ENCODE measurements at regions not wholly inside any gene's neighbourhood (a gene's known extent, or its start where the extent isn't known, plus 50 kb on each side); places are given as distances from the start of the nearest gene placed in this dataset.
"Not testable (repeated sequence)": the region's sequence is repeated elsewhere in the genome, so short reads cannot be mapped to it uniquely, and the experiment has no call there.

DNA sequence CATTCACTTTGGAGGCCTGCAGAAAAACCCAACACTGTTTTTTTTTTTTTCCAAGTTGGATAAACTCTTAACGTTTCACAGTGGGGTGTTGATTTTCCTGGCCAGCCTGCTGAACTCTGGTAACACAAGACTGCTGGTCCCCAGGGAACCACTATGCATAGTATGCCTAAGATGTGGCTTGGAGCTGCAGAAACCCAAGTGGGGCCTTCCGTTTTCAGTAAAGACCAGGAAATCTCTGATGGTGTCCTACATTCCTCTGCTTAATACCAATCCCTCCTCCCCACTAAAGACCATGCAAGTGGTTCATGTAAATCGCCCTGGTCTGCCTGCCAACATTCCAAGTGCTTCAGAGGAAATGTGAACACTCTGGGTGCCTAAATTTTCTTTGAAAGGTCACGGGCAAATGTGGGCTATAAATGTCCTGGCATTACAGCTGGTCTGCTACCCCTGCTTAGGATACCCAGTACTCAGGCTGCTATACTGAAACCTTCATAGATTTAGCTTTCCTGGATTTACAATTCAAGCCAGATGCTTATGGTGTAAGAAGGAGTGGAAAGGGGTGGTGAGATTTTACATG lies 615.4 kb downstream of the MAFB start:
- DNase-seq (ENCODE audit: low spot score) = no peak

DNA sequence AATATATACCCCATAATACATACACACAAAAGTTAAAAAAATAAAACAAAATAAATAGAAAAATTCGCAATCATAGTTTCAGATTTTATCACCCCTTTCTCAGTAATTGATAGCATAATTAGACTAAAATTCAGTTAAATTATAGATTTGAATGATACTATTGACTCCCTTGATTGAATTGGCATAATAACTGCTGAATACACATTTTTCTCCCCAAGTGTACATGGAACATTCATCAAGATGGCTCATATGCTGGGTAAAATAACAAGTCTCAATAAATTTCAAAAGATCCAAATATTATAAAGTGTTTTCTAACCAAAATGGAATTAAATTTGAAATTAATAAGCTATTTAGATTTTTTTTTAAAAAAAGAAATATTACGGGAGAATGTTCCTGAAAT lies 616.1 kb downstream of the MAFB start:
- no peak for DNase-seq (ENCODE audit: low spot score)

DNA sequence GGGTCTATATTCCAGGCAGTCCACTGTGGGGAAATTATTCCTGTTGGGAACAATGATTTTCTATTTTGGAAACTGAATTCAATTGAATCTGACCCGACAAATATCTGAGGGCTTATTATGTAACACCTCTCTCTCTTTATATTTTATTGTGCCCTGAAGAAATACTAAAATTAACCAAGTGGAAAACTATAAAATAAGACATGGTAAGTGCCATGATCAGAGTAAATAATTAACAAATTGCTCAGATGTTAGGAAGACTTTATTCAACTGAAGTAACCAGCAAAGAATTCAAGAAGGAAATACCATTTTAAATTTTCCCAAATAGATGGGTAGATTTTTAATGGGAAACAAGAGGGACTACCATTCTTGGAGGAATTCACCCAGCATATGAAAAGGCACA lies 632.9 kb downstream of the MAFB start:
- no peak for DNase-seq (ENCODE audit: low spot score)

DNA sequence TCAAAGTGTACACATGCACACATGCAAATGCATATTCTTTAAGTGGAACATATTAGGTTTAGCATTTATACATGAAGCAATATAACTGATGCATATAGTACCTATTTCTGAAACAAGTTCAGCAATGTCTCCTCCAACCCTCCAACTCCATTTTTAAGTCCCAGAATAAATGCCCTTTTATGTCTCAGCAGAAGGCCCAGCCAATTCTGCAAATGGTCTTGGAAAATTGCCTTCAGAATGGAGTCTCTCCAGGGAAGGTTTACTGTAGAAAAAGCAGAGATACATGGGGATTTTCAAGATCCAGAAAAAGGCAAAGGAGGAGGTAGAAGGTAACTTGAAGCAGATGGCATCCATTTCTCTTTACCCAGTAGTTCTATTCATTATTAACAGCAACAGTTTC lies 633.3 kb downstream of the MAFB start:
- DNase-seq (ENCODE audit: low spot score) = no peak

DNA sequence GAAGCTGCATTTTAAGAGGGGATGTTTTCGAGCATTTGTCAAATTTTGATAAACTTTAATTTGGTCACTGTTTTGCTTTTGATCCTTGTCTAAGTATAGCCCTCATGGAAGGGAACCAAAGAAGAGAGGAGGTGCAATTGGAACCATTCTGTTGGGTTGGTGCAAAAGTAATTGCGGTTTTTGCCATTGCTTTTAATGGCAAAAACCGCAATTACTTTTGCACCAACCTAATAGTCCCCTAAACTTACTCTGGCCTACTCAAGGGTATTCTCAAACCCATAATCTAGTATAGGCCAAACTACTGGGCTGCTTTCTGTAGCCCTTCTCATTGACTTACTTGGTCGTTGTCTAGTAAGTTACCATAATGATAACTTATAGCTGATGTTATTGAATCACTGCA lies 634.7 kb downstream of the MAFB start:
- DNase-seq (ENCODE audit: low spot score) = no peak

DNA sequence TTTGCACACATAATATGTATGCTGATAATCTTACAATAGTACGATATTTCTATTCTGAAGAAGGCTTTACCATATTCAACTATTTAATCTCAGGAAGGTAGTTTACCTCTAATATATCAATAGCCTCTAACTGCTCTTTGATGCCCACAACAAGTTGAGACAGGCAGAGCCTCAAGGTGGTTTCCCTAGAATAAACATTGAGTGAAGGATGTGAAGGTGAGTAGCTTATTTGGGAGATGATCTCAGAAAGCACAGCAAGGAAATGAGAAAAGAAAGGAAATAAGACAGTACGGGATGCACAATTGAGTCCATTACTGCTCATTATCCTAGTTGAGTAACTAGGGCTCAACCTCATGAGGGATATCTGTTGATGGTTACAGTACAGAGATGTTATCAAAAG lies 638.4 kb downstream of the MAFB start:
- no peak for DNase-seq (ENCODE audit: low spot score)

DNA sequence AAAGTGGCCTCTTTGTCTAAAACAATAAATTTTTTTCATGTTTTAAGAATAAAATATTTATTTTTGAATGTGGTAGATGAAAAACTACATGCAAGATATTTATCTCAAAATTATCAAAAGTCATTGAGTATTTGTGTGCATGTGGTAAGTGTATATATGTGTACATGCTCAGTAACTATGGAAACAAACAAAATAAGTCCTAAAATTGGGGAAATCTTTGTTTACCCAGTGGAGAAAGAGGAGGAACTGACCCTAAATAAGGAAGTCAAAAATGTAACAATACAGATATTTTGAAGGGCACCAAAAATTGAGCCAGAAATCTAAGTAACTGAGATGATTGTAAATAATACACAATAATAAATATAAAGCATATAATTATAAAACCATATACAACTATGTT lies 639.2 kb downstream of the MAFB start:
- no peak for DNase-seq (ENCODE audit: low spot score)

DNA sequence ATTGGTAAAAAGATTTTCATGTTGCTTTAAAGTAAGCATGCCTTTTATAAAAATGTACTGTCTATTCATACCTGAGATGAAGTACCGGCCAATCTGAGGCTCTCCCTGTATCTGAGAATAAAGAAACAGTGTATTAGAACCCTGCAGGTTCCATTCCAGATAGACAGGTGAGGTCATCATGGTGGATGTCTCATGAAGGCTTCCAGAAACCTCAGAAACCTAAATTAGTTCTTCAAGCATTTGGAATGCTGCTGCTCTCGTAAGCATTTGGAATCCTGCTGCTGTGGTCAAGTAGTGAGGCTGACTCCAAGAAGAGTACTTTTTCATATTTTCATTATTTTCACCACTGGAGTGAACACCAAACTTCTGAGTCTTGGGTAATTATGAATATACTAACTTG lies 642.3 kb downstream of the MAFB start:
- no peak for DNase-seq (ENCODE audit: low spot score)

DNA sequence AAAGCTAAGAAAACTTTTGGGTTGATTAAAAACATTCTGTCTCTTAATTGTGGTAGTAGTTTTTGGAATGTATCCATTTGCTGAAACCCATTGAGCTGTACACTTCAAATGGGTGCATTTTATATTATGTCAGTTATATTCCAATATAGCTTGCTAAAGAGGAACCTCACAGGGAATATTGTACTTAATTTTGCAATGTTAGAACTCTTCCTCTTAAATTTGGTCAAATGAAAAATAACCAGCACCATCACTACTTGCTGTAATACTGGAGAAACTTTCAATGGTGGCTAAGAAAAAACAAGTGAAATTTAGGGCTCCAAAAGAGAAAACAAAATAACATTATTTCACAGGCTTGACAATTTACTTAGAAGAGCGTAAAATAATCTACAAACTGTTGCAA lies 651.5 kb downstream of the MAFB start:
- DNase-seq (ENCODE audit: low spot score) = no peak

DNA sequence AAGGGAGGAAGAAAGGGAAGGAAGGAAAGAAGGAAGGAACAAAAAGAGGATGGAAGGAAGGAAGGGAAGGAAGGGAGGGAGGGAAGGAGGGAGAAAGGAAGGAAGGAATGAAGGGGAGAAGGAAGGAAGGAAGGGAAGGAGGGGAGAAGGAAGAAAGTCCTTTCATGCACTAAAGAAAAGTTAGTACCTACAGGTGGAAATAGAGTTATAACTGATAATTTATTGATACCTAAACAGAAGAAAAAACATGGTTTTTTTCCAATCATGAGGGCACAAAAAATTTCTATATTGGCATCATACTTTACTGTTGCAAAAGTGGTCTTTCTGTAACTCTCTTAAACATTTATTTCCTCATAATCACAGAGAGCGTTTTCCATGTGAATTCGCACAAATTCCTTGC lies 659.4 kb downstream of the MAFB start:
- DNase-seq (ENCODE audit: low spot score) = no peak

DNA sequence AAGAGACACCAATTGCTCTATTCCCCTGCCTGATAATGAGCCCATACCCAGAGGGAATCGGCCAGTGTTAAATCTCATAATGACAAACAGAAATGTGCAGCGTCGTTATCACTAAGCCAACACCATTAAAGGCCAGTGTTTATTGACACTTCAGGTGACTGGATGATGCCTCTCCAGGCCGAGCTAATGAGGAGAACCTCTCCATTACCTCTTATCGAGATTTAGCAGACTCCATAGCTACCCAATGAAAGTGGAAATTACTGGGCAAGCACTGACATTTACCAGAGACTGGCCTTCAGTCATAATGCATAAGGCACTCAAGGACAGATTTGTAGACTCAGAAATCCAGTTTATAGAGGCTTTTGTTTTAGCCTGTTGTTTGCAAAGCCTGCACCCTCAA lies 669.5 kb downstream of the MAFB start:
- no peak for DNase-seq (ENCODE audit: low spot score)

DNA sequence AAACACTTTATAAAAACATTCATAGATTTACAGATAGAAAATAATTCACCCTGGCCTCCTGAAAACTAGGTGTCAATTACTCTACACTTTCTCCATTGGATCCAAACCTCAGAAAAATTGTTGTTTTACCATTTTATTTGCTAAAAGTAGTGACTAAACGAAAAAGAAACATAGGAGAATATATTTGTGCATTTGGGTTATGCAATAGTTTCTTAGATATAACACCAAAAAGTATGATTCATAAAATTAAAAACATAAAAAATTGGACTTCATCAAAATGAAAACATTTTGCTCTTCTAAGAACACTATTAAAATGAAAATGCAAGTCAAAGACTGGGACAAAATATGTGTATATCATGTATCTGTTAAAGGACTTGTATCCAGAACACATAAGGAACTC lies 671.3 kb downstream of the MAFB start:
- no peak for DNase-seq (ENCODE audit: low spot score)

DNA sequence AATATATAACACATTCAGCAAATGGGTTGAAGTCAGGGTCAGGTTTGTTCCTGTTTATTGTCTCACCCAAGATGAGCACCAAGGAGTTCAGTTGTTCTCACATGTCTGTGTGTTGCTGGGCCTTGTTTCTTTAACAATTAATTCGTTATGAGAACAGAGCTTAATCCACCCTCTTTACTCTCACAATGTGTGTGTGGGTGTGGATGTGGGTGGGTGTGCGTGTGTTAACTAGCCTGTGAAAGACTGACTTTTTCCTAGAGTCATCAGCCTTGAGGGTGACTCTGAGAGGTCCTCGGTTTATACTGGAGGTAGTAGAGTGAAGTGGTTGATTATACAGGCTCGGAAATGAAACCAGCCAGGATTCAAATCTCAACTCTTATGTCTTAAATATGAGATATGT lies 672.1 kb downstream of the MAFB start:
- no peak for DNase-seq (ENCODE audit: low spot score)

DNA sequence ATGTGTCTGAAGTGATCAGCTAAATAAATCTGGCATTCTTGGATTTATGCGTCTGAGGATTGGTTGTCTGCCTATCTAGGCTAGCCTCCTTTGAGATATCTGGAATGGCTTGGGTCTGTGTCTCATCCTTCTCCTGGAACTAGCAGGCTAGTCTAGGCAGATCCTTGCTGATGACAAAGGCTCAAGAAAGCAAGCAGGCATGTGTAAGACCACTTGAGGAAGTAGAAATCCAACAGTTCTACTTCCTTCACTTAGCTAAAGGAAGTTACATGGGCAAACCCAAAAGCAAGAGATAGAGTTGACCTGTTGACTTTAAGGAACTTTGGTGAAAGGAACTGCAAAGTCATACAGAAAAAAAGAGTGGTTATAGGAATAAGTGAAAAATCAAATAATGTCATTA lies 672.6 kb downstream of the MAFB start:
- no peak for DNase-seq (ENCODE audit: low spot score)

DNA sequence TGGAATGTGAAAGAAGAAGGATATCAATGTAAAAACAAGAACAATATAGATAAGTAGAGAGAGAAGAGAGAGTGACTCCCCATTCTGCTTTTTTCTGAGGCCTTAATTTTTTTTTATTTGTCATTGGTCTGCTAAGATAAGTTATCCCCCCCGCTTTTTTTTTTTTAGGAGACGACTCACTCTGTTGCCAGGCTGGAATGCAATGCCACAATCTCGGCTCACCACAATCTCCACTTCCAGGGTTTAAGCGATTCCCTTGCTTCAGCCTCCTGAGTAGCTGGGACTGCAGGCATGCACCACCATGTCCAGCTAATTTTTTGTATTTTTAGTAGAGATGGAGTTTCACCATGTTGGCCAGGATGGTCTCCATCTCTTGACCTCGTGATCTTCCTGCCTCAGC lies 677.0 kb downstream of the MAFB start:
- DNase-seq (ENCODE audit: low spot score) = not testable (repeated sequence)

DNA sequence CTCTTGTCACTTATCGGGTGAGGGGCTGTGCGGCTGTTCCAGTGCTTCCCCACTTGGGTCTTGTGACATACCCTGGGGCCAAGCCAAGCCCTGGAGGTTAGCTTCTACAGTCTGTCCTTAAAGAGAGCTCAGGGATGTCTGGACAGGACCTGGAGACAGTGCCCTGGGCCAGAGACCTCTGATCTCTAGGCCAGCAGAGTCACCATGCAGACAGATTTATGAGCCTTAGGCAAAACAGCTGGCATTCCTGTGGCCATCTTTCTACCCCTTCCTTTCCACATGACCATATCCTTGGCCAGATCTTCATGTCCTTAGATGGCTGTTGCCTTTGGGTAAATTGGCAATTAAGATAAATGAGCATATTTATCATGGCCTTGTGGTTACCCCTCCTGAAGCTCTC lies 678.6 kb downstream of the MAFB start:
- DNase-seq (ENCODE audit: low spot score) = peak; percentile 42

DNA sequence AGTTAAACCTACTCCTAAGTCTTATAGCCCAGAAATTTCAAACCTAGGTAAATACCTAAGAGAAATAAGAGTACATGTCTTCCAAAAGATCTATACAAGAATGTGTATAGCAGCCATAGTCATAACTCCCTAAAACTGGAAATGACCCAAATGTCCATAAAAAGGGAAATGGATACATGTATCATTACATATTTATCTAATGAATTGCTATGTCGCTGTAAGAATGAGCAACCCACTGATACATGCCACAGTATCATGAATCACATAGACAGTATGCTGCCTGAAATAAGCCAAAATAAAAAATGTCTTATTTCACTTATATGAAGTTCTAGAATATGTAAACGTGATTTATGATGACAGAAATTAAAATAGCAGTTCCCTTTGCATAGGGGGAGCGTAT lies 679.5 kb downstream of the MAFB start:
- no peak for DNase-seq (ENCODE audit: low spot score)

DNA sequence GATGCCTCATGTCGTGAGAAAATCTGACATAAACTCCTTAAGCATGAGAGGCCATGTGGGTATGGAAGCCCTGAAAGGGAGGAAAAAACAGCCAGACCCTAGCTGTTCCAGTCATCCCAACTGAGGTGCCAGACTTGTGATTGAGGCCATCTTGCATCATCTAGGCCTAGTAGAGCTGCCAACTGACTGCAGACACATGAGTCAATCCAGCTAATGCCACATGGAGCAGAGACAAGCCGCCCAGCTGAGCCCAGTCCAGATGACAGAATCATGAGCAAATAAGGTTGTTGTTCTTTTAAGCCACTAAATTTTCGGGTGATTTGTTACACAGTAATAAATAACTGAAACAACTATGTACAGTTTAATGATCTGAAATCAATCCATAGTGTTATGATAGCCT lies 680.9 kb downstream of the MAFB start:
- no peak for DNase-seq (ENCODE audit: low spot score)

DNA sequence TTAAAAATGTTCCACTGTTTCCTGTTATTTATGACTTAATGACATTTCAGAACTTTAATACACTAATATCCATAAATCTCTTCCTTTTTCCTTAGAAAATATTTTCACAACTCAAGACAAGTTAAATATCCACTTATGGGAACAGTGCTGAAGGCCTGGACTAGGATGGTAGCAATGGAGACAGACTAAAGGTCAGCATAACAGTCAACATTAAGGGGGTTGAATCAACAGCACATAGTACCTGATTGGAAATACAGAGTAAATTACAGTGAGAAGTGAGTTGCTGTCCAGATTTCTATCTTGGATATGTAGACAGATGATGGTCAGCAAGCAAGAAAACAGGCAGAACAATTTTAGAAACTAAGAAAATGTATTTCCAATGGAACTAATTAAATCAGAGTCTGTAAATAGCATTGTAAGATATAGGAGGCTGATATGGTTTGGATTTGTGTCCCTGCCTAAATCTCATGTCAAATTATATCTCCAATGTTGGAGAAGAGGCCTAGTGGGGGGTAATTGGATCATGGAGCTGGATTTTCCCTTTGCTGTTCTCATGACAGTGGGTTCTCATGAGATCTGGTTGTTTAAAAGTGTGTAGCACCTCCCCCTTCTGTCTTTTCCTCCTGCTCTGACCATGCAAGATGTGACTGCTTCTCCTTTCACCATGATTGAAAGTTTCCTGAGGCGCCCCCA lies 682.7 kb downstream of the MAFB start:
- no peak for DNase-seq (ENCODE audit: low spot score)

DNA sequence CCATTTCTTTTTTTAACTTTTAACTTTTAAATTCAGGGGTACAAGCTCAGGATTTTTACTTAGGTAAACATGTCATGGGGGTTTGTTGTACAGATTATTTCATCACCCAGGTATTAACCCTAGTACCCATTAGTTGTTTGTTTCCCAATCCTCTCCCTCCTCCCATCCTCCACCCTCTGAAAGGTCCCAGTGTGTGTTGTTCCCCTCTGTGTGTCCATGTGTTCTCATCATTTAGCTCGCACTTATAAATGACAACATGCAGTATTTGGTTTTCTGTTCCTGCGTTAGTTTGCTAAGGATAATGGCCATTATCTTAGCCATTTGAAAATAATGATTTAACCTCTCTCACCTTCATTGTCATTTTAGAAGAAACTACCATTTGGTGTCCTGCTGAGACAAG lies 684.9 kb downstream of the MAFB start:
- DNase-seq (ENCODE audit: low spot score) = not testable (repeated sequence)

DNA sequence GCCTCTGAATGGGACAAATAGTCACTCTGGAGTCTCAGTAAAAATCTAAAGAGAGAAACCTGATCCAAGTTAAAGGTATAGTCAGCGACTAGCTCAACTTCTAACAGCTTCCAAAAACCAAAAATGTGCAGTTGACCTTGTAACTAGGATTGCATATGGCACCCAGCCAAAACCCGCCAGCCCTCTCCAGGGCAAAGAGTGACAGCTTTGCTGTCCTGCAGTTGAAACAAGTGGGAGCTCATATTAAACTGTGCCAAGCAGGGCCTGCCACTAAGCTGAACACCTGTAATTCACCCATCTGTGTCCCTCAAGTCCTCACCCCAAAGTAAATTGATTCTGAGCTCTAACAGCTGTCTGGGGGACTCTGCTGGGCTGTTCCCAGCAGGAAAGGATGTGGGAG lies 695.3 kb downstream of the MAFB start:
- DNase-seq (ENCODE audit: low spot score) = no peak

DNA sequence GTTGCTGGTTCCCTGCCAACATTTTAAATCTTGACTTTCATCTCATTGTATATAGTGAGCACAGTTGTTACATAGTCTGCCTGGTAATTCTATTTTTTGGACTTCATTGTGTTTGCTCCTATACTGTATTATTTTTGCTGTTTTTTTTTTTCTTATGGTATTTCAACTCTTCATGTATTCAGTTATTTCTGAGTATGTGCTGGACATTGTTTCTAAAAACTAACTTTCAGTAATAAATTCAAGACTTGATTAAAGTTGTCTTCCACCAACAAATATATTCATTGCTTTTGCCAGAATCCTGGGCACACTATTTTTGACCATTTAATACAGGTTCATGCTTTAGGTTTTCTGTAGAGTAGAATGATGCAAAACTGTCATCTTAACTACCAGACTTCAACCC lies 698.3 kb downstream of the MAFB start:
- no peak for DNase-seq (ENCODE audit: low spot score)

DNA sequence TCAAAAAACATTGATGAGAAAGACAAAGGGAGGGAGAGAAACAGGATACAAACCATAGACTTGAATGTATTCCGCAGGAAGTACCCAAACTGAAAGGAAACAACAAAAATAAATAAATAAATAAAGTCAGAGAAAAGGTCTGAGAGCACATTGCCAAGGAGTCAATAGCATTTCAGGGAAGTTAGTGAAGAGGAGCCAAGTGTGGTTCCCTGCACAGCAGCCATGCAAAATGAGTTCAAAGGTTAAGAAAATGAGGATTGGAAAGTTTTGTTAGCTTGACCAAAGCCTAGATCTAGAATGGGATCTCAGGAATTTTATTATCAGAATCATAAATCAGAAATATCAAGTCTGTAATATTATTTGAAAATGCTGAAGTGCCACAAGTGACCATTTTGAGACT lies 700.0 kb downstream of the MAFB start:
- no peak for DNase-seq (ENCODE audit: low spot score)

DNA sequence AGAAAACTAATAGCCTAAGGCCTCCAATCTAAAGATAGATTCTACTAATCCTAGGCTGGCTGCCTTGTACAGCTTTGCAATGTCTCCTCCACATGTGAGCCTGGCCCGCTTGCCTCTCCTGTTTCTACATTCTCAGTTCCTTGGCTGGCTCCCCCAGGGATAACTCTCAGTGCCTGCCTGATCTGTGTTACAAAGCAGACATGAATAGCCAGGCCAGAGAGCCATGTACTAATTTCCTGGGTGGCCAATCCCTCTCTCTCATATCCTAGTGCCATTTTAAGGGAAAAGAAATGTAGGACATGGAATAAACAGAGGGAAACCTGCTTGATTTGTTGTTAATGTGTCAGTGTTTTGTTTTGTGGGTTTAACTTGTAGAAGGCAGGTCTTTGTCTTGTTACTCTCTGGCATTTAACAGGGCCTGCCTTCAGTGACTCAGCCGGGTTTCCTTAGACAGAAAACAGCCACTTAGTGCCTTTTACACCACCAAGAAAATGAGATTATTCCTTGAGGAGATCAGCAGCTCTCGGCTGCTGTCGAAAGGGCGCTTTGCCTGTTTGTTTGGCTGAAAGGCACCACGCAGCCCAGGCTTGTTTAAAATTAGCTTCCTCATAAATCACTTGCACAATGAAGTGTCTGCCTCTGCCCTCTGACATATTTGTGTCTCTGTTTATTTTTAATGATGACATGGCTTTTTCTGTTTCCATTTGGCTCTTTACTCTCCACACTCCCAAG lies 702.7 kb downstream of the MAFB start:
- DNase-seq (ENCODE audit: low spot score) = peak; percentile 62
